MV-4-11 (cell line): ENCODE measurements at regions not wholly inside any gene's neighbourhood (a gene's known extent, or its start where the extent isn't known, plus 50 kb on each side); places are given as distances from the start of the nearest gene placed in this dataset.
A peak's percentile ranks its signal among the peaks of the same experiment; 100 is the strongest.

Experiments
- DNase-seq: peaks from one replicate; lab custom pipeline; 2025; lab: John Stamatoyannopoulos, UW

GRCh38 chr2:58667137-58667774, 426.1 kb upstream of the FANCL start:
- peak; percentile 23 for DNase-seq

GRCh38 chr2:58666323-58666970, 425.3 kb upstream of the FANCL start:
- DNase-seq = no peak

GRCh38 chr2:58665154-58665553, 424.0 kb upstream of the FANCL start:
- no peak for DNase-seq

GRCh38 chr2:58664523-58665151, 423.5 kb upstream of the FANCL start:
- DNase-seq = no peak

- no peak for DNase-seq
Measured at GRCh38 chr2:58660046-58660445, 418.9 kb upstream of the FANCL start.

GRCh38 chr2:58655152-58655551, 414.0 kb upstream of the FANCL start:
- DNase-seq = no peak

- no peak for DNase-seq
Measured at GRCh38 chr2:58651930-58652329, 410.8 kb upstream of the FANCL start.

GRCh38 chr2:58650781-58651180, 409.7 kb upstream of the FANCL start:
- DNase-seq = no peak

GRCh38 chr2:58649756-58650155, 408.6 kb upstream of the FANCL start:
- no peak for DNase-seq

GRCh38 chr2:58645017-58645416, 403.9 kb upstream of the FANCL start:
- no peak for DNase-seq

GRCh38 chr2:58644451-58644850, 403.3 kb upstream of the FANCL start:
- DNase-seq = no peak

GRCh38 chr2:58641001-58641400, 399.9 kb upstream of the FANCL start:
- DNase-seq = no peak

GRCh38 chr2:58640042-58640441, 398.9 kb upstream of the FANCL start:
- DNase-seq = no peak

- no peak for DNase-seq
Measured at GRCh38 chr2:58638256-58638805, 397.2 kb upstream of the FANCL start.

GRCh38 chr2:58636872-58637271, 395.7 kb upstream of the FANCL start:
- no peak for DNase-seq

GRCh38 chr2:58635801-58636375, 394.8 kb upstream of the FANCL start:
- no peak for DNase-seq

- DNase-seq = no peak
Measured at GRCh38 chr2:58634653-58635370, 393.7 kb upstream of the FANCL start.

GRCh38 chr2:58633613-58634365, 392.7 kb upstream of the FANCL start:
- no peak for DNase-seq

- no peak for DNase-seq
Measured at GRCh38 chr2:58631986-58632385, 390.9 kb upstream of the FANCL start.

GRCh38 chr2:58629545-58630119, 388.5 kb upstream of the FANCL start:
- no peak for DNase-seq

- DNase-seq = no peak
Measured at GRCh38 chr2:58620896-58621295, 379.8 kb upstream of the FANCL start.
